CD14-positive monocyte (primary cell): ENCODE measurements at regions not wholly inside any gene's neighbourhood (a gene's known extent, or its start where the extent isn't known, plus 50 kb on each side); places are given as distances from the start of the nearest gene placed in this dataset.

Experiments
- DNase-seq, 3 donors: peaks; one replicate each; pipeline ENCODE4 v3.0.0-alpha.2; 2011 to 2022
- H2AFZ ChIP-seq: 2 replicates; pipeline ENCODE4 v1.6.0; 2012; ENCODE audit warnings: mild to moderate bottlenecking, low read depth, low read length, inconsistent platforms; ENCODE audit not compliant: insufficient read depth, poor library complexity, severe bottlenecking
- H3K27ac ChIP-seq, 2 donors: 1 replicate in 1 of 2; 2 replicates in 1 of 2; pipeline ENCODE4 v1.5.1; 2012 to 2013; ENCODE audit warnings: low read length in 2 of 2, control low read depth in 1 of 2, inconsistent platforms in 1 of 2, low read depth in 1 of 2, mild to moderate bottlenecking in 1 of 2
- H3K27me3 ChIP-seq, 2 donors: one replicate each; pipeline versions ENCODE4 v1.6.0 to v1.6.1; 2011 to 2013; ENCODE audit warnings: low read length in 2 of 2; ENCODE audit not compliant: control insufficient read depth in 2 of 2, insufficient read depth in 2 of 2
- H3K36me3 ChIP-seq, 2 donors: replicated peaks in 1 of 2; 1 replicate in 1 of 2; 2 replicates in 1 of 2; pipeline versions ENCODE4 v1.5.1 to v1.6.1; 2012 to 2013; ENCODE audit warnings: low read length in 2 of 2, control low read depth in 1 of 2, inconsistent platforms in 1 of 2, mild to moderate bottlenecking in 1 of 2; ENCODE audit not compliant: insufficient read depth in 2 of 2, control insufficient read depth in 1 of 2
- H3K4me1 ChIP-seq, 2 donors: 1 replicate in 1 of 2; 2 replicates in 1 of 2; pipeline versions ENCODE4 v1.5.1 to v1.6.1; 2012 to 2013; ENCODE audit warnings: low read length in 2 of 2, control low read depth in 1 of 2, inconsistent platforms in 1 of 2, mild to moderate bottlenecking in 1 of 2, moderate library complexity in 1 of 2; ENCODE audit not compliant: insufficient read depth in 2 of 2, control insufficient read depth in 1 of 2
- H3K4me2 ChIP-seq: replicated peaks from 2 replicates; pipeline ENCODE3; 2012; ENCODE audit warnings: low read length, moderate library complexity, mild to moderate bottlenecking; ENCODE audit not compliant: poor library complexity, severe bottlenecking; ENCODE audit errors: extremely low read depth
- H3K4me3 ChIP-seq, 3 experiments: fragments of 200-600 bp in 1 of 3; sonication (generic) in 1 of 3; replicated peaks in 1 of 3; 1 replicate in 2 of 3; 2 replicates in 1 of 3; pipeline ENCODE4 v1.5.1; 2011 to 2013; ENCODE audit warnings: low read length in 3 of 3, mild to moderate bottlenecking in 3 of 3, control low read depth in 2 of 3, low read depth in 2 of 3, inconsistent platforms in 1 of 3, moderate library complexity in 1 of 3
- H3K79me2 ChIP-seq: 2 replicates; pipeline ENCODE4 v1.6.0; 2012; ENCODE audit warnings: mild to moderate bottlenecking, control low read depth, inconsistent platforms, low read length, moderate library complexity; ENCODE audit not compliant: insufficient read depth
- H3K9ac ChIP-seq: 2 replicates; pipeline ENCODE4 v1.6.0; 2017; ENCODE audit warnings: low read length, mild to moderate bottlenecking; ENCODE audit not compliant: insufficient read depth, poor library complexity, severe bottlenecking
- H3K9me3 ChIP-seq, 2 donors: replicated peaks in 1 of 2; 1 replicate in 1 of 2; 2 replicates in 1 of 2; pipeline versions ENCODE4 v1.5.1 to v1.6.1; 2012 to 2013; ENCODE audit warnings: low read length in 2 of 2, control low read depth in 1 of 2; ENCODE audit not compliant: control insufficient read depth in 1 of 2, insufficient read depth in 1 of 2
- H4K20me1 ChIP-seq: 2 replicates; pipeline ENCODE4 v1.6.0; 2012; ENCODE audit warnings: mild to moderate bottlenecking, low read length, control low read depth, moderate library complexity; ENCODE audit not compliant: insufficient read depth
- H3K27ac Mint-ChIP-seq, 7 donors: one replicate each; pipeline ENCODE4 v1.8.0; 2020; ENCODE audit warnings: mild to moderate bottlenecking in 7 of 7, mixed read lengths in 7 of 7, moderate library complexity in 6 of 7, inconsistent platforms in 2 of 7
- H3K27me3 Mint-ChIP-seq, 3 donors: one replicate each; pipeline ENCODE4 v1.8.0; 2021 to 2022; ENCODE audit warnings: low read depth in 3 of 3, mild to moderate bottlenecking in 3 of 3, mixed read lengths in 3 of 3, moderate library complexity in 3 of 3, inconsistent platforms in 1 of 3
- H3K36me3 Mint-ChIP-seq, 2 donors: one replicate each; pipeline ENCODE4 v1.8.0; 2020; ENCODE audit warnings: mixed read lengths in 2 of 2, inconsistent platforms in 1 of 2, mild to moderate bottlenecking in 1 of 2
- H3K4me1 Mint-ChIP-seq: one replicate; pipeline ENCODE4 v1.8.0; 2020; ENCODE audit warnings: mild to moderate bottlenecking, mixed read lengths
- H3K4me3 Mint-ChIP-seq, 2 donors: one replicate each; pipeline ENCODE4 v1.8.0; 2020; ENCODE audit warnings: mild to moderate bottlenecking in 2 of 2, mixed read lengths in 2 of 2, moderate library complexity in 1 of 2
- H3K9me3 Mint-ChIP-seq, 7 donors: one replicate each; pipeline ENCODE4 v1.8.0; 2020 to 2022; ENCODE audit warnings: mixed read lengths in 7 of 7, mild to moderate bottlenecking in 6 of 7, moderate library complexity in 6 of 7, inconsistent platforms in 2 of 7
- WGBS: methylation state at CpG from one replicate; pipeline ENCODE4 v1.1.5; 2013; ENCODE audit warnings: missing lambda C conversion rate; ENCODE audit not compliant: insufficient coverage; 5-methylcytosine and 5-hydroxymethylcytosine counted together
- intact Hi-C, 2 donors: fragments of 100-400 bp; cut with micrococcal nuclease; formaldehyde crosslinking; loops; one replicate each; pipeline versions ENCODE4 v1.15.0 to v1.15.1; 2023
- TF ChIP-seq, protein P1 (sequence below): fragments of 200-600 bp; IDR thresholded peaks from one replicate; pipeline ENCODE4 v1.8.0; 2022; ENCODE audit warnings: antibody characterized with exemption, mild to moderate bottlenecking

GRCh38 chr12:38411946-38412345 is 95.4 kb downstream of the ALG10B start:
- TF ChIP-seq, protein P1, sequence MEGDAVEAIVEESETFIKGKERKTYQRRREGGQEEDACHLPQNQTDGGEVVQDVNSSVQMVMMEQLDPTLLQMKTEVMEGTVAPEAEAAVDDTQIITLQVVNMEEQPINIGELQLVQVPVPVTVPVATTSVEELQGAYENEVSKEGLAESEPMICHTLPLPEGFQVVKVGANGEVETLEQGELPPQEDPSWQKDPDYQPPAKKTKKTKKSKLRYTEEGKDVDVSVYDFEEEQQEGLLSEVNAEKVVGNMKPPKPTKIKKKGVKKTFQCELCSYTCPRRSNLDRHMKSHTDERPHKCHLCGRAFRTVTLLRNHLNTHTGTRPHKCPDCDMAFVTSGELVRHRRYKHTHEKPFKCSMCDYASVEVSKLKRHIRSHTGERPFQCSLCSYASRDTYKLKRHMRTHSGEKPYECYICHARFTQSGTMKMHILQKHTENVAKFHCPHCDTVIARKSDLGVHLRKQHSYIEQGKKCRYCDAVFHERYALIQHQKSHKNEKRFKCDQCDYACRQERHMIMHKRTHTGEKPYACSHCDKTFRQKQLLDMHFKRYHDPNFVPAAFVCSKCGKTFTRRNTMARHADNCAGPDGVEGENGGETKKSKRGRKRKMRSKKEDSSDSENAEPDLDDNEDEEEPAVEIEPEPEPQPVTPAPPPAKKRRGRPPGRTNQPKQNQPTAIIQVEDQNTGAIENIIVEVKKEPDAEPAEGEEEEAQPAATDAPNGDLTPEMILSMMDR, result no peak
- intact Hi-C loops, result no loop called here
- Mint-ChIP-seq H3K4me1 (peaks cover 3% of the 10 kb centered on the region), H3K27ac (no peak overlapping the region), H3K36me3 (no peaks in the 10 kb centered on the region), H3K4me3 (no peak overlapping the region), H3K9me3 (peaks cover 0 to 3% (median 0%) of the 10 kb centered on the region in 7 donors), H3K27me3 (peaks cover 0 to 2% (median 1%) of the 10 kb centered on the region in 3 donors)
- no peaks in the 10 kb centered on the region for H3K9me3 ChIP-seq
- no peaks in the 10 kb centered on the region for H3K36me3 ChIP-seq
- H3K4me2 ChIP-seq, result no peak overlapping the region
- H3K4me1 ChIP-seq, result peaks cover 0 to 4% of the 10 kb centered on the region in 2 donors
- no peak for DNase-seq
- no peaks in the 10 kb centered on the region for H4K20me1 ChIP-seq
- H3K4me3 ChIP-seq, result no peak overlapping the region
- no peaks in the 10 kb centered on the region for H3K27me3 ChIP-seq
- H3K27ac ChIP-seq, result no peak overlapping the region
- H3K79me2 ChIP-seq, result no peaks in the 10 kb centered on the region
- no peak overlapping the region for H3K9ac ChIP-seq
- H2AFZ ChIP-seq, result no peak overlapping the region

DNA sequence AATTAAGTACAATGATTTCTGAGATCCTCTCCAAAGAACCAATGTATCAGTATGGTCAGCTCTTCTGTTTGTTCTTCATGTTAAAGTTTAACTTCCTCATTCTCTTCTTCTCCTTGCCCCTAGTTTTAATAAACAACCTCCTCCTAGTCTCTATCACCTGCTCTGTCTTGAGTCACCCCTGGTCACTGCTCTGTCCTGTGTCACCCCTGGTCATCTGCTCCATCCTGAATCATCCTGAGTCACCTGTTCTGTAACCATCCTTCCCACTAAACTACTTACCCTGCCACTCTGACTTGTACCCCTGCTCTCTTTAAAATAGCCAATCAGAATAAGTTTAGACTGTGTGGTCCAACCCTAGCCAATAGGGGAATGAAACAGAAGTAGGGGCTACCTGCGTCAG is 100.5 kb downstream of the ALG10B start:
- H3K4me1 Mint-ChIP-seq, result no peaks in the 10 kb centered on the region
- H4K20me1 ChIP-seq, result no peaks in the 10 kb centered on the region
- TF ChIP-seq, protein P1, result no peak
- H3K27ac Mint-ChIP-seq, result no peak overlapping the region
- no peak overlapping the region for H3K4me2 ChIP-seq
- no peaks in the 10 kb centered on the region for H3K79me2 ChIP-seq
- H3K27ac ChIP-seq, result no peak overlapping the region
- no peak overlapping the region for H2AFZ ChIP-seq
- peaks cover 1 to 3% (median 2%) of the 10 kb centered on the region in 3 donors for H3K27me3 Mint-ChIP-seq
- no peaks in the 10 kb centered on the region for H3K27me3 ChIP-seq
- no peak overlapping the region for H3K4me3 ChIP-seq
- no peaks in the 10 kb centered on the region for H3K4me1 ChIP-seq
- WGBS, result no CpG with 5 or more reads among the region's 1 CpG
- no peak overlapping the region for H3K4me3 Mint-ChIP-seq
- H3K36me3 Mint-ChIP-seq, result no peaks in the 10 kb centered on the region
- H3K9ac ChIP-seq, result no peak overlapping the region
- no peaks in the 10 kb centered on the region for H3K36me3 ChIP-seq
- peak in 1 of 3 donors; percentile 28 for DNase-seq
- intact Hi-C loops, result no loop called here
- no peaks in the 10 kb centered on the region for H3K9me3 ChIP-seq
- peaks cover 0 to 9% (median 3%) of the 10 kb centered on the region in 7 donors for H3K9me3 Mint-ChIP-seq
